SK-N-SH treated with all-trans-retinoic acid at 6 μM for 48 hours (cell line): ENCODE measurements at regions not wholly inside any gene's neighbourhood (a gene's known extent, or its start where the extent isn't known, plus 50 kb on each side); places are given as distances from the start of the nearest gene placed in this dataset.

Experiments
- ATAC-seq: fragments of 200-7000 bp; cut with Tn5 transposase; 3 replicates; pipeline ENCODE4 v1.9.1; 2020; ENCODE audit warnings: mild to moderate bottlenecking, moderate library complexity
- ARNTL ChIP-seq: fragments of 450-650 bp; formaldehyde crosslinking; IDR thresholded peaks from 2 replicates; pipeline ENCODE4 v1.5.0; 2020; ENCODE audit warnings: low read depth, mild to moderate bottlenecking, moderate library complexity, borderline replicate concordance
- BACH2 ChIP-seq: fragments of 250-450 bp; sonication (Bioruptor Pico); IDR thresholded peaks from 2 replicates; pipeline ENCODE4 v1.9.0; 2021; ENCODE audit warnings: mild to moderate bottlenecking, borderline replicate concordance
- ESRRG ChIP-seq: fragments of 250-450 bp; sonication (Bioruptor Pico); IDR thresholded peaks from 2 replicates; pipeline ENCODE4 v1.6.1; 2021; ENCODE audit warnings: mild to moderate bottlenecking
- GLIS3 ChIP-seq: fragments of 250-450 bp; sonication (Bioruptor Pico); IDR thresholded peaks from 2 replicates; pipeline ENCODE4 v1.5.0; 2020; ENCODE audit warnings: mild to moderate bottlenecking, moderate library complexity
- ISL1 ChIP-seq: fragments of 250-450 bp; sonication (Bioruptor Pico); IDR thresholded peaks from 2 replicates; pipeline ENCODE4 v2.1.2; 2022; ENCODE audit warnings: mild to moderate bottlenecking, moderate library complexity
- OSR1 ChIP-seq: fragments of 250-450 bp; sonication (Bioruptor Pico); IDR thresholded peaks from 2 replicates; pipeline ENCODE4 v1.8.0; 2022; ENCODE audit warnings: moderate library complexity, mild to moderate bottlenecking, inconsistent platforms
- PATZ1 ChIP-seq: fragments of 250-450 bp; sonication (Bioruptor Pico); IDR thresholded peaks from 2 replicates; pipeline ENCODE4 v1.8.0; 2020; ENCODE audit warnings: mild to moderate bottlenecking, moderate library complexity, borderline replicate concordance
- POU6F1 ChIP-seq: fragments of 250-450 bp; sonication (Bioruptor Pico); IDR thresholded peaks from 2 replicates; pipeline ENCODE4 v1.8.0; 2021; ENCODE audit warnings: low read depth, mild to moderate bottlenecking, moderate library complexity, borderline replicate concordance
- PPARA ChIP-seq: fragments of 250-450 bp; sonication (Bioruptor Pico); IDR thresholded peaks from 2 replicates; pipeline ENCODE4 v1.5.0; 2020; ENCODE audit warnings: mild to moderate bottlenecking, borderline replicate concordance
- RARB ChIP-seq: fragments of 250-450 bp; sonication (Bioruptor Pico); IDR thresholded peaks from 2 replicates; pipeline ENCODE4 v1.8.0; 2021; ENCODE audit warnings: mild to moderate bottlenecking, moderate library complexity
- SNAI2 ChIP-seq: fragments of 250-450 bp; sonication (Bioruptor Pico); IDR thresholded peaks from 2 replicates; pipeline ENCODE4 v1.5.0; 2020; ENCODE audit warnings: mild to moderate bottlenecking, moderate library complexity
- TCF4 ChIP-seq: fragments of 250-450 bp; sonication (Bioruptor Pico); IDR thresholded peaks from 2 replicates; pipeline ENCODE4 v1.8.0; 2021; ENCODE audit warnings: mild to moderate bottlenecking, moderate library complexity, borderline replicate concordance
- TOX ChIP-seq: fragments of 250-450 bp; sonication (Bioruptor Pico); IDR thresholded peaks from 2 replicates; pipeline ENCODE4 v1.8.0; 2021; ENCODE audit warnings: mild to moderate bottlenecking, moderate library complexity, borderline replicate concordance
- TSHZ2 ChIP-seq: fragments of 250-450 bp; sonication (Bioruptor Pico); IDR thresholded peaks from 2 replicates; pipeline ENCODE4 v1.5.0; 2020; ENCODE audit warnings: mild to moderate bottlenecking, moderate library complexity
- ZC3H10 ChIP-seq: fragments of 250-450 bp; sonication (Bioruptor Pico); IDR thresholded peaks from 2 replicates; pipeline ENCODE4 v1.5.1; 2021; ENCODE audit warnings: mild to moderate bottlenecking, moderate library complexity
- ZFP3 ChIP-seq: fragments of 250-450 bp; sonication (Bioruptor Pico); IDR thresholded peaks from 2 replicates; pipeline ENCODE4 v1.5.0; 2020; ENCODE audit warnings: mild to moderate bottlenecking, moderate library complexity
- ZFP30 ChIP-seq: fragments of 450-650 bp; formaldehyde crosslinking; IDR thresholded peaks from 2 replicates; pipeline ENCODE4 v1.5.0; 2022; ENCODE audit warnings: mild to moderate bottlenecking, moderate library complexity
- ZNF565 ChIP-seq: fragments of 450-650 bp; formaldehyde crosslinking; conservative IDR thresholded peaks from 2 replicates; pipeline ENCODE4 v1.5.0; 2020; ENCODE audit warnings: low read depth, mild to moderate bottlenecking, moderate library complexity
- ZNF8 ChIP-seq: fragments of 450-650 bp; formaldehyde crosslinking; IDR thresholded peaks from 2 replicates; pipeline ENCODE4 v1.5.0; 2020; ENCODE audit warnings: mild to moderate bottlenecking, moderate library complexity

- TF ChIP-seq OSR1: no peak
These were observed 143.3 kb upstream of the GMDS start (continued) for GRCh38 chr6:2388554-2389324.

GRCh38 chr6:2387445-2387844, 142.0 kb upstream of the GMDS start:
- no peak for TF ChIP-seq RARB (CRISPR knock-in tag)
- no peak for ATAC-seq

GRCh38 chr6:2385471-2385983, 140.1 kb upstream of the GMDS start:
- TF ChIP-seq POU6F1: no peak
- TF ChIP-seq ESRRG: no peak
- no peak for TF ChIP-seq ISL1 (CRISPR knock-in tag)
- TF ChIP-seq RARB (CRISPR knock-in tag): no peak
- TF ChIP-seq, all 23 proteins: peak for 0

GRCh38 chr6:2384528-2384927, 139.1 kb upstream of the GMDS start:
- no peak for TF ChIP-seq ISL1 (CRISPR knock-in tag)
- TF ChIP-seq BACH2 (CRISPR knock-in tag): no peak
- TF ChIP-seq ARNTL (CRISPR knock-in tag): no peak
- no peak for TF ChIP-seq ZNF565 (CRISPR knock-in tag)
- TF ChIP-seq POU6F1: no peak
- no peak for TF ChIP-seq PPARA (CRISPR knock-in tag)
- no peak for ATAC-seq

More at GRCh38 chr6:2385471-2385983, 140.1 kb upstream of the GMDS start:
- ATAC-seq: no peak

- ATAC-seq: no peak
- TF ChIP-seq ZNF8 (CRISPR knock-in tag): no peak
- no peak for TF ChIP-seq ZNF565 (CRISPR knock-in tag)
- TF ChIP-seq BACH2 (CRISPR knock-in tag): no peak
- TF ChIP-seq PATZ1: no peak
- TF ChIP-seq ESRRG: no peak
- no peak for TF ChIP-seq ZFP3
- no peak for TF ChIP-seq ISL1 (CRISPR knock-in tag)
- no peak for TF ChIP-seq ZFP30 (CRISPR knock-in tag)
- TF ChIP-seq ARNTL (CRISPR knock-in tag): no peak
- no peak for TF ChIP-seq POU6F1
- TF ChIP-seq OSR1: no peak
- TF ChIP-seq, all 23 proteins: peak for 0
These were observed 136.7 kb upstream of the GMDS start for GRCh38 chr6:2381872-2382661.

- 0 out of 3 replicates have a peak, but pooled peaks have one; percentile 38 for ATAC-seq
- no peak for TF ChIP-seq OSR1
- TF ChIP-seq ZC3H10: no peak
- no peak for TF ChIP-seq RARB (CRISPR knock-in tag)
- no peak for TF ChIP-seq GLIS3 (CRISPR knock-in tag)
- TF ChIP-seq PPARA (CRISPR knock-in tag): no peak
- TF ChIP-seq SNAI2 (CRISPR knock-in tag): no peak
- no peak for TF ChIP-seq ZFP3
- no peak for TF ChIP-seq TOX (CRISPR knock-in tag)
- no peak for TF ChIP-seq TSHZ2 (CRISPR knock-in tag)
- TF ChIP-seq TCF4 (CRISPR knock-in tag): no peak
- no peak for TF ChIP-seq ZFP30 (CRISPR knock-in tag)
These were observed 133.7 kb upstream of the GMDS start for GRCh38 chr6:2378891-2379652.
